ENCODE measurements at regions not wholly inside any gene's neighbourhood (a gene's known extent, or its start where the extent isn't known, plus 50 kb on each side); places are given as distances from the start of the nearest gene placed in this dataset.

- Histone ChIP-seq H3K4me2 (ENCODE audit: low read depth, low read length) (no peak overlapping the region), H3K27ac (ENCODE audit: extremely low read length, insufficient read depth, low read length) (no peak overlapping the region), H3K9me3 (ENCODE audit: low read length) (peaks cover 83% of the 10 kb centered on the region), H4K20me1 (ENCODE audit: insufficient read depth, low read length) (no peaks in the 10 kb centered on the region), H3K79me2 (ENCODE audit: insufficient read depth, low read length) (no peaks in the 10 kb centered on the region), H3K4me1 (ENCODE audit: insufficient read depth, low read length) (no peaks in the 10 kb centered on the region), H2AFZ (ENCODE audit: low read length) (no peak overlapping the region), H3K27me3 (ENCODE audit: control insufficient read depth in 1 of 2, insufficient read depth in 2 of 2, low read length in 2 of 2) (no peaks in the 10 kb centered on the region), H3K36me3 (replicated peaks in 1 of 2; ENCODE audit: control insufficient read depth in 1 of 2, insufficient read depth in 2 of 2, low read length in 2 of 2) (no peaks in the 10 kb centered on the region), H3K4me3 (replicated peaks in 1 of 3; ENCODE audit: insufficient read depth in 1 of 3, low read depth in 2 of 3, low read length in 3 of 3) (no peak overlapping the region), H3K9ac (ENCODE audit: insufficient read depth, low read depth, low read length) (no peak overlapping the region)
- no TSS peak for BruUV-seq (replicated peaks)
- 2% methylated on average over 3 of the region's 3 CpGs for WGBS (ENCODE audit: low lambda C conversion rate)
- no peak for FAIRE-seq
- no peak for DNase-seq (ENCODE audit: low spot score)
- intact Hi-C loops (cut with micrococcal nuclease; ENCODE audit: unreplicated experiment), result no loop called here
- in situ Hi-C loops (cut with HindIII; ENCODE audit: extremely low pct_ligation_motif_present, low pct_unique_long_range_greater_than_20kb), result no loop called here
- ChIA-PET CTCF (ENCODE audit: low intra/inter-chr PET ratio, low total read pairs) (no interaction called here), POLR2A (no interaction called here)
- ATAC-seq, result no peak
- TF ChIP-seq ATF7 (IDR thresholded peaks at IDR 0.05), result no peak
- no peak for TF ChIP-seq ATF7 (CRISPR knock-in tag; IDR thresholded peaks at IDR 0.05)
- TF ChIP-seq NFIC (IDR thresholded peaks at IDR 0.05; ENCODE audit: low read length), result no peak
- TF ChIP-seq REXO4 (CRISPR knock-in tag; IDR thresholded peaks at IDR 0.05; ENCODE audit: borderline replicate concordance), result no peak
- TF ChIP-seq ZNF501 (CRISPR knock-in tag; IDR thresholded peaks at IDR 0.05), result no peak
- TF ChIP-seq ZNF543 (CRISPR knock-in tag; IDR thresholded peaks at IDR 0.05), result no peak
- no peak for TF ChIP-seq ZNF609 (CRISPR knock-in tag; IDR thresholded peaks at IDR 0.05; ENCODE audit: borderline replicate concordance)
- TF ChIP-seq ZNF446 (CRISPR knock-in tag; IDR thresholded peaks at IDR 0.05), result no peak
- no peak for TF ChIP-seq NFAT5 (CRISPR knock-in tag; IDR thresholded peaks at IDR 0.05)
- TF ChIP-seq ZBTB37 (CRISPR knock-in tag; IDR thresholded peaks at IDR 0.05), result no peak
- TF ChIP-seq SALL2 (CRISPR knock-in tag; IDR thresholded peaks at IDR 0.05), result no peak
Measured at GRCh38 chr15:87638554-87639083, 617.9 kb downstream of the NTRK3 start.

Measured in HepG2 (cell line).